Smooth muscle cell of the brain vasculature (primary cell): ENCODE measurements at regions not wholly inside any gene's neighbourhood (a gene's known extent, or its start where the extent isn't known, plus 50 kb on each side); places are given as distances from the start of the nearest gene placed in this dataset.
A peak's percentile ranks its signal among the peaks of the same experiment; 100 is the strongest.

Experiments used
- DNase-seq: peaks from one replicate; pipeline ENCODE4 v3.0.0-alpha.2; 2012; ENCODE audit warnings: low read depth, low spot score

DNA sequence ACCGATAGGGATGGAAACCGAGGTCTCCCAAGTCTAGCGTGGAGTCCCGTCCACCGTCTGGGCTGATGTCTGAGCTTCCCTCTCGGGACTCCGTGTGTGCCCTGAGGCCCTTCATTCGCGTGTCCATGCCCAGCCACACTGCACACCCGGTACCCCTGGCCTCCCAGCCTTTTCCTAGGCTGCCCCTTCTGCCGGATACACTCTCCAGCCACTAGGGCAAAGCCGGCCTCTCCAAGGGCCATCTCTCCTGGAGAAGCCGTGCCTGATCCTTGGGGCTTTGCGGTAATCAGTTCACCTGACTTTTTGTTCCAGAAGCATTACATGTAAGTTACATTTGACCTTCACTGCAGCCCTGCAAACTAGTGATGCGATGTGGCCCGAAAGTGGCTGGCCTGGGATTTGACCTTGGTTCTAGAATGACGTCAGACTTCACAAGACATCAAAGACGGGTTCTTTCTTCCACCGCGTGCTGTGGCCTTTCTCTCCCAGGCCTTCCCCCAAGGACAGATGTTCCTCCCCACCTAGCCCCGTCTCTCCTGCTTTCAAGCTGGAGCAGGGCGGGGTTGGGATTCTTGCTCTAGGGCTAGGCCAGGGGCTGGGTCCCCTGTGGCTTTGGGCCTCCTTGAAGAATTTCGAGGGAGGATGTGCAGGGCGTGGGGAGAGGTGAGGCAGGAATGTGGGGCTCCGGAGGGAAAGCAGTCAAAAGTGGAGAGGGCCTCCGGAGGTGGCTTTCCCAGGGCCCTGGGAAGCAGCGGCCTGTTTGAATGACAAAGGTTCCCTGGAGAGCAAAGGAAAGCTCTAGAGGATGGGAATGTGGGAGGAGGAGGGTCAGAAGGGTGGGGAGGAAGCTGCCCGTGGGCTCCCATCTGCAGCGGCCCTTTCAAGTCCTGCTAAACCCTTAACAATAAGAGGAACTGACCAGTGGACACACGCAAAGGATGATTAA lies 49.7 kb upstream of the SLC2A1 start:
- peak; percentile 13 for DNase-seq
